ENCODE measurements at regions not wholly inside any gene's neighbourhood (a gene's known extent, or its start where the extent isn't known, plus 50 kb on each side); places are given as distances from the start of the nearest gene placed in this dataset.

DNA sequence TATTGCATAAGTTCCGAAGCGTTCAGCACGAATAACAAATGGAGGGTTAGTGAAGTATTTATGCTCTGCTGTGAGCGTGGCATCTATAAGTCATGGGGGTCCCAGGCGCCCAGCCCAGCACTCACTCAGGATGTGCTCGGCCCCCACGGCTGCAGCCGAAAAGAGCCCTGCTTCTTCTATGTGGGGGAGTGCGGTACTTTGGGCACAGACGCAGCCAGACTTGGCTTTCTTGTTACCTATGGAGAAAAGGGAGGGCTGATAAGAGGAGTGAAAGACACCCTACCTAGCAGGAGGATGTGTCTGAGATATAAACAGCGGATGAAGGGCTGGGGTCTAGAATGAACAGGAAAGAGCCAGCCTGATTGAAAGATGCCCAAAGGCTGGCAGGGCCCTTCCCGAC is 51.4 kb downstream of the MRPL36 start:
- intact Hi-C loops (cut with micrococcal nuclease): no loop called here
- no peaks in the 10 kb centered on the region for H3K9me3 Mint-ChIP-seq
- H3K27ac Mint-ChIP-seq: no peak overlapping the region
- no peaks in the 10 kb centered on the region for H3K27me3 Mint-ChIP-seq
- H3K4me1 Mint-ChIP-seq (ENCODE audit: low read depth): no peaks in the 10 kb centered on the region
- no peak overlapping the region for H3K4me3 Mint-ChIP-seq
- H3K36me3 Mint-ChIP-seq (ENCODE audit: low read depth): no peaks in the 10 kb centered on the region

- no peaks in the 10 kb centered on the region for H3K9me3 Mint-ChIP-seq
- no peak overlapping the region for H3K4me3 Mint-ChIP-seq
- H3K4me1 Mint-ChIP-seq (ENCODE audit: low read depth): no peaks in the 10 kb centered on the region
- intact Hi-C loops (cut with micrococcal nuclease): no loop called here
- H3K36me3 Mint-ChIP-seq (ENCODE audit: low read depth): no peaks in the 10 kb centered on the region
- H3K27ac Mint-ChIP-seq: no peak overlapping the region
- H3K27me3 Mint-ChIP-seq: peaks cover 3% of the 10 kb centered on the region
These were observed 51.9 kb downstream of the MRPL36 start for GRCh38 chr5:1747803-1748085.

GRCh38 chr5:1747079-1747802 is 52.4 kb downstream of the MRPL36 start:
- no peaks in the 10 kb centered on the region for H3K36me3 Mint-ChIP-seq (ENCODE audit: low read depth)
- H3K9me3 Mint-ChIP-seq: no peaks in the 10 kb centered on the region
- intact Hi-C loops (cut with micrococcal nuclease): no loop called here
- H3K27me3 Mint-ChIP-seq: peaks cover 3% of the 10 kb centered on the region
- no peaks in the 10 kb centered on the region for H3K4me1 Mint-ChIP-seq (ENCODE audit: low read depth)
- H3K27ac Mint-ChIP-seq: no peak overlapping the region
- no peak overlapping the region for H3K4me3 Mint-ChIP-seq

DNA sequence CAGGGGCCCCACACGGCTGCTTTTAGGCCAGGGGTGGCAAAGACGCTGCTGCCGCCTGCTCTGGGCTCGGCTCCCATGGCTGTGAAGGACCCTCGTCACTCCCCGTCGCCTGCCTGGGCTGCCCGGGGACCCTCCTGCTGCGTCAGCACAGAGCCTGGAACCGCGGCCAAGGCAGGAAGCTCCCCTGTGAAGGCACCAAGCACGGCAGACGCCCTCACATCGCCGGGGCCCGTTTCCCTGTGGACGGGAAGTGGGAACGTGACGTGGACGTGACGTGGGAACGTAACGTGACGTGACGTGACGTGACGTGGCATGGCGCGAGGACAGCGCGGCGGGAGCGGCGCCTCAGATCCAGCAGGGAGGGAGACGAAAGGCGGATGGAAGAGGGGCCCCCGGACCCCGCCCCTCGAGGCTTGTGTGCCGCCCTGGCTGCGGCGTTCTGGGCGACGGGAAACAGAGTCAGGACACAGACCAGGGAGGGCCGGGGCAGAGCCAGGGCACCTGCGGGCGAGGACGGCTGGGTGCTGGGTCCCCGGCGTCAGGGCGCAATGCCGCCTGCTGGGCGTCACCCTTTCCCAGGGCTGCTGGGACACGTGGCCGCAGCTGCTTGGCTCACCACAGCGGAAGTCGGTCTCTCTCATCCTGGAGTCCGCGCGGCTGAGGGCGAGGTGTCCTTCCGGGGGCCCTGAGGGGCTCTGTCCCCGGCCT is 53.1 kb downstream of the MRPL36 start:
- Mint-ChIP-seq H3K27ac (no peak overlapping the region), H3K4me3 (no peak overlapping the region), H3K36me3 (ENCODE audit: low read depth) (no peaks in the 10 kb centered on the region), H3K27me3 (peaks cover 3% of the 10 kb centered on the region), H3K4me1 (ENCODE audit: low read depth) (no peaks in the 10 kb centered on the region), H3K9me3 (no peaks in the 10 kb centered on the region)
- intact Hi-C loops (cut with micrococcal nuclease): no loop called here

DNA sequence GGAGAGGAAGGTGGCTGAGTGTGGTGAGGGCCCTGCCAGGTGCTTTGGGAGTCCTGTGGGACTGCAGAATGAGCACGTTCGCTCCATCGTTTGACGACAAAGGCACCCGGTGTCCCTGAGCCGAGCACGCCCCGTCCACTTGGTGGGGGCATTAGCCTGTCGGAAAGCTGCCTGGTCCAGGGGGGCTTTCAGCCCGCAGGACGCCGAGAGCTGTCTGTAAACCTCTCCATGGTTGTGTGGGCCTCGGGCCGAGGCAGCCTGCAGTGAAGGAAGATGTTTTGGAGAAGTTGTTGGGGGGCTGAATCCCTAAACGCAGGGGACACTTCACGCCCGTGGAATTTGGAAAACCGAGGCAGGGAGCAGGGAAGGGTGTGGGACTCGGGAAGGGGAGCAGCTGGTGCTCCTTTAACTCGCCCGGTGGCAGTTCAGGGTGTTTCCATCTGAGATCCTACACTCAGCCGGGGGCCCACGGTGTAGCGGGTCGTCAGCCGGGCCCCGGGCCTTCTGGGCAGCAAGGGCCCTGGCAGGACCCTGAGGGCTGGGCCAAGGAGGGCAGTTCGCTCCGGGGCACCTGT is 53.8 kb downstream of the MRPL36 start:
- H3K27me3 Mint-ChIP-seq: peaks cover 6% of the 10 kb centered on the region
- H3K27ac Mint-ChIP-seq: no peak overlapping the region
- no peaks in the 10 kb centered on the region for H3K4me1 Mint-ChIP-seq (ENCODE audit: low read depth)
- intact Hi-C loops (cut with micrococcal nuclease): no loop called here
- peaks cover 4% of the 10 kb centered on the region for H3K9me3 Mint-ChIP-seq
- no peak overlapping the region for H3K4me3 Mint-ChIP-seq
- H3K36me3 Mint-ChIP-seq (ENCODE audit: low read depth): no peaks in the 10 kb centered on the region

DNA sequence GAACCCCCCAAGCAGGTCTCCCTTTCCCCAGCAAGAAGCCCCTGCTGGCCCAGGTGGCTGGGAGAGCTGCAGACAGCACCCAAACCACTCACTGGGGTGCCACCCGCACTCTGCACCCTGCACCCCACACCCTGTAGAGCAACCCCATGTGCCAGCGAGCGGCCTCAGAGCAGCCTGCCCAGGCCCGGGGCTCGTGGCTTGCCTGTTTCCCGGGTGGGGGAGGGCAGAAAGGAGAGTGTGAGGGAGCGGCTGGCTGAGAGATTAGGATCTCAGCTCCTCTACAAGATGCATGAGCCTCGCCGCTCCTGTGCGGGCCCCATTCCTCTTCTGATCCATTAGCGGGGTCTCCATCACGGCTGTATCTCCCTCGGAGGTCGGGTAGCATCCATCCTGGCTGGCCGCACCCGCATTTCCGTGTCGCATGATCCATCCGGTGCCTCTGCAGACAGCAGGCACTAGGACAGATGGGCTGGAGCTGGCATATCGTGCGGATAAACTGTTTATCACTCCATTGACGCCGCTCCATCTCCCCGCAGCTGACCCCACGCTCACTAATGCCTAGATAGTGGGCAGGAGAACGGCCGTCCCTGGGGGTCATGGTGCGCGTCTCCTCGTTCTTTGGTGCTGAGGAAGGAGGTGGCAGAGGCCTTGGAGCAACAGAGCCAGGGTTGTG is 54.4 kb downstream of the MRPL36 start:
- Mint-ChIP-seq H3K36me3 (ENCODE audit: low read depth) (no peaks in the 10 kb centered on the region), H3K4me1 (ENCODE audit: low read depth) (no peaks in the 10 kb centered on the region), H3K27ac (no peak overlapping the region), H3K4me3 (no peak overlapping the region), H3K27me3 (peaks cover 6% of the 10 kb centered on the region), H3K9me3 (peaks cover 8% of the 10 kb centered on the region)
- intact Hi-C loops (cut with micrococcal nuclease): no loop called here

DNA sequence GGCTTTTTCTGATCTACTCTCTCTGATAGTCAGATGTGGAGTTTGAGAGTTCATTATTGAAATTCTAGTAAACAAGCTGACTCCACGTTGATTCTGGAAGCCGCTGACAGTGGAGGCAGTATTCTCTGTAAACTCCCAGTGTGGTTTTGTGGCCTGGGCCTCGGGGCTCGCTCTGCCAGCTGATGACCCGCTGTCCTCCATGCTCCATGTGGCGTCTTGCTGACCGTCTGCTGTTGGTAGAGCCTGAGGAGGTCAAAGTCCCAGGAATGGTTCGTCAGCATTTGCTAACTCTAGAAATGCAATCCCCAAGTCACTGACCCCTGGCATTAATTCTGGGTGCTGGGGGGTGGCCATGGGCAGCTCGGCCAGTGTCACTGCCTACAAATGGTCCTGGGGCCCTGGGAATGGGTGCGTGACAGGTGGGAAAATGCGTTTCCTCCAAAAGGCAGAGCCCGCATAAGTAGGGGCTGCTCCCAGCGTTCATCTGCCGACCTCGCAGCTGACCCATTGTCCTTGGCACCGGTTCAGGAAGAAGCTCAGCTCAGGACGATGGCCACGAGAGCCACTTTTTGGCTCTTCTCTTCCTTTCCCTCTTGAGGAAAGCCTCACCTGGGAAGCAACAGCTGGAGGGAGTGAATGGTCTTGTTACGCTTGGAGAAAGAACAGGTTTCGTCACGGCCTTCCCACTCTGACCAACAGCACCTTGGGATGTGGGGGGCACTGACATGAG is 55.1 kb downstream of the MRPL36 start:
- no peak overlapping the region for H3K4me3 Mint-ChIP-seq
- no peaks in the 10 kb centered on the region for H3K36me3 Mint-ChIP-seq (ENCODE audit: low read depth)
- H3K27ac Mint-ChIP-seq: no peak overlapping the region
- no peaks in the 10 kb centered on the region for H3K4me1 Mint-ChIP-seq (ENCODE audit: low read depth)
- H3K9me3 Mint-ChIP-seq: peaks cover 8% of the 10 kb centered on the region
- intact Hi-C loops (cut with micrococcal nuclease): no loop called here
- peaks cover 6% of the 10 kb centered on the region for H3K27me3 Mint-ChIP-seq

- H3K27me3 Mint-ChIP-seq: peaks cover 8% of the 10 kb centered on the region
These were observed 55.9 kb downstream of the MRPL36 start for GRCh38 chr5:1743769-1744085.

GRCh38 chr5:1743061-1743768 is 56.4 kb downstream of the MRPL36 start:
- no peaks in the 10 kb centered on the region for H3K4me1 Mint-ChIP-seq (ENCODE audit: low read depth)
- peaks cover 8% of the 10 kb centered on the region for H3K27me3 Mint-ChIP-seq
- H3K9me3 Mint-ChIP-seq: peaks cover 8% of the 10 kb centered on the region
- intact Hi-C loops (cut with micrococcal nuclease): no loop called here
- no peaks in the 10 kb centered on the region for H3K36me3 Mint-ChIP-seq (ENCODE audit: low read depth)
- H3K4me3 Mint-ChIP-seq: no peak overlapping the region
- no peak overlapping the region for H3K27ac Mint-ChIP-seq

More at GRCh38 chr5:1743769-1744085, 55.9 kb downstream of the MRPL36 start:
- Mint-ChIP-seq H3K27ac (no peak overlapping the region), H3K9me3 (peaks cover 8% of the 10 kb centered on the region), H3K4me3 (no peak overlapping the region), H3K36me3 (ENCODE audit: low read depth) (no peaks in the 10 kb centered on the region), H3K4me1 (ENCODE audit: low read depth) (no peaks in the 10 kb centered on the region)
- intact Hi-C loops (cut with micrococcal nuclease): no loop called here

DNA sequence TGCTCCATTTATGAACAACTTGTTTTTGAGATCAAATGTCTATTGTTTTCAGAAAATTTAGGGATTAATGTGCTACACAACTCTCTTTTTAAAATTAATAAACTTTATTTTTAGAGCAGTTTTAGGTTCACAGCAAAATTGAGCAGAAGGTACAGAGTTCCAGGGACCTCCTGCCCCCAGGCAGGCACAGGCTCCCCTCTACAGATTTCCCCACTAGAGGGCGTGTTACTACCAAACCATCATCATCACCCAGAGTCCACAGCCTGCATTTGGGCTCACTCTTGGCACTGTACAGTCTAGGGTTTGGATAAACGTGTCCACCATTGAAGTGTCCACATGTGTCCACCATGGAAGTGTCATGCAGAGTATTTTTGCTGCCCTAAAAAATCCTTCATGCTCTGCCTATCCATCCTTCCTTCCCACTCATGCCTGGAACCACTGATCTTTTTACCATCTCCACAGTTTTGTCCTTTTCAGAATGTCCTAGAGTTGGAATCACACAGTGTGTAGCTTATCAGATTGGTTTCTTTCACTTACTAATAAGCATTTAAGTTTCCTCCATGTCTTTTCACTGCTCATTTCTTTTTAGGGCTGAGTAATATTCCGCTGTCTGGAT is 61.7 kb downstream of the MRPL36 start:
- H3K27ac Mint-ChIP-seq: no peak overlapping the region
- no peak overlapping the region for H3K4me3 Mint-ChIP-seq
- H3K4me1 Mint-ChIP-seq (ENCODE audit: low read depth): no peaks in the 10 kb centered on the region
- peaks cover 5% of the 10 kb centered on the region for H3K27me3 Mint-ChIP-seq
- intact Hi-C loops (cut with micrococcal nuclease): no loop called here
- H3K36me3 Mint-ChIP-seq (ENCODE audit: low read depth): no peaks in the 10 kb centered on the region
- H3K9me3 Mint-ChIP-seq: peaks cover 8% of the 10 kb centered on the region

- no peak overlapping the region for H3K27ac Mint-ChIP-seq
- intact Hi-C loops (cut with micrococcal nuclease): no loop called here
- H3K4me3 Mint-ChIP-seq: no peak overlapping the region
- no peaks in the 10 kb centered on the region for H3K36me3 Mint-ChIP-seq (ENCODE audit: low read depth)
- H3K4me1 Mint-ChIP-seq (ENCODE audit: low read depth): no peaks in the 10 kb centered on the region
- H3K9me3 Mint-ChIP-seq: peaks cover 8% of the 10 kb centered on the region
- H3K27me3 Mint-ChIP-seq: peaks cover 5% of the 10 kb centered on the region
These were observed 62.5 kb downstream of the MRPL36 start for GRCh38 chr5:1736889-1737711.

DNA sequence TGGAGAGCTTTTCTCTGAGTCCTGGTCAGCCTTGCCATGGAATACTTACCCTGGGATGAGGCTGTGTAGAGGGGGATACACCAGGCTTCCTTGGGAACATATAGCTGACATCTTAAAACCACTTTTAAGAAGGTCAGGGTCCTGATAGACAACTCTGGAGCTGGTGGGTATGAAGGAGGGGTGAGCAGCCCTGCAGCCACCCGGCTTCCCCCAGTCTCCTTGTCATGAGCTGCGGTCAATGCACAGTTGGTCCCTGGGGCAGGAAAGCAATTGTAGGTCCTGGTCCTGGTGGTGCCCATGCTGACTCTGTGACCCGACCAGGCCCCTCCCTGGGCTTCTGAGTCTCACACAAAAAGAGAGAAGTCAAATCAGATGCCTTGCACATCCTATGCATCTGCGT is 63.6 kb downstream of the MRPL36 start:
- Mint-ChIP-seq H3K27ac (no peak overlapping the region), H3K36me3 (ENCODE audit: low read depth) (no peaks in the 10 kb centered on the region), H3K4me1 (ENCODE audit: low read depth) (no peaks in the 10 kb centered on the region), H3K4me3 (no peak overlapping the region), H3K9me3 (peaks cover 6% of the 10 kb centered on the region), H3K27me3 (peaks cover 4% of the 10 kb centered on the region)
- intact Hi-C loops (cut with micrococcal nuclease): no loop called here
